ENCODE measurements at regions not wholly inside any gene's neighbourhood (a gene's known extent, or its start where the extent isn't known, plus 50 kb on each side); places are given as distances from the start of the nearest gene placed in this dataset.
A peak's percentile ranks its signal among the peaks of the same experiment; 100 is the strongest.

- H3K4me3 ChIP-seq (ENCODE audit: low read depth, low read length) = no peak overlapping the region
- DNase-seq (ENCODE audit: low read depth) = no peak
- TF ChIP-seq, protein P1, sequence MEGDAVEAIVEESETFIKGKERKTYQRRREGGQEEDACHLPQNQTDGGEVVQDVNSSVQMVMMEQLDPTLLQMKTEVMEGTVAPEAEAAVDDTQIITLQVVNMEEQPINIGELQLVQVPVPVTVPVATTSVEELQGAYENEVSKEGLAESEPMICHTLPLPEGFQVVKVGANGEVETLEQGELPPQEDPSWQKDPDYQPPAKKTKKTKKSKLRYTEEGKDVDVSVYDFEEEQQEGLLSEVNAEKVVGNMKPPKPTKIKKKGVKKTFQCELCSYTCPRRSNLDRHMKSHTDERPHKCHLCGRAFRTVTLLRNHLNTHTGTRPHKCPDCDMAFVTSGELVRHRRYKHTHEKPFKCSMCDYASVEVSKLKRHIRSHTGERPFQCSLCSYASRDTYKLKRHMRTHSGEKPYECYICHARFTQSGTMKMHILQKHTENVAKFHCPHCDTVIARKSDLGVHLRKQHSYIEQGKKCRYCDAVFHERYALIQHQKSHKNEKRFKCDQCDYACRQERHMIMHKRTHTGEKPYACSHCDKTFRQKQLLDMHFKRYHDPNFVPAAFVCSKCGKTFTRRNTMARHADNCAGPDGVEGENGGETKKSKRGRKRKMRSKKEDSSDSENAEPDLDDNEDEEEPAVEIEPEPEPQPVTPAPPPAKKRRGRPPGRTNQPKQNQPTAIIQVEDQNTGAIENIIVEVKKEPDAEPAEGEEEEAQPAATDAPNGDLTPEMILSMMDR (IDR thresholded peaks at IDR 0.05; ENCODE audit: insufficient read depth, low read depth, low read length, missing control alignments) = no peak
Measured at GRCh38 chr2:39487398-39488250, 50.5 kb upstream of the MAP4K3 start.

DNA sequence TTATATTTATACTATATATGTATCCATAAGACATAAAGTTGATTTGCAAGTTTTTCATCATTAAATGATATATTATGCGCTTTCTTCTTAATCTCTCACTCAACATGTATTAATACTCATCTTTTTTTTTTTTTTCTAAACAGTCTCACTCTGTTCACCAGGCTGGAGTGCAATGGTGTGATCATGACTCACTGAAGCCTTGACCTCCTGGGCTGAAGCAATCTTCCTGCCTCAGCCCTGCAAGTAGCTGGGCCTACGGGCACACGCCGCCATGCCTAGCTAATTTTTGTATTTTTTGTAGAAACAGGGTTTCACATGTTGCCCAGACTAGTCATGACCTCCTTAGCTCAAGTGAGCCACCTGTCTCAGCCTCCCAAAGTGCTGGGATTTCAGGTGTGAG is 51.4 kb upstream of the MAP4K3 start:
- DNase-seq (ENCODE audit: low read depth) = no peak
- no peak overlapping the region for H3K4me3 ChIP-seq (ENCODE audit: low read depth, low read length)
- TF ChIP-seq, protein P1 (IDR thresholded peaks at IDR 0.05; ENCODE audit: insufficient read depth, low read depth, low read length, missing control alignments) = no peak

DNA sequence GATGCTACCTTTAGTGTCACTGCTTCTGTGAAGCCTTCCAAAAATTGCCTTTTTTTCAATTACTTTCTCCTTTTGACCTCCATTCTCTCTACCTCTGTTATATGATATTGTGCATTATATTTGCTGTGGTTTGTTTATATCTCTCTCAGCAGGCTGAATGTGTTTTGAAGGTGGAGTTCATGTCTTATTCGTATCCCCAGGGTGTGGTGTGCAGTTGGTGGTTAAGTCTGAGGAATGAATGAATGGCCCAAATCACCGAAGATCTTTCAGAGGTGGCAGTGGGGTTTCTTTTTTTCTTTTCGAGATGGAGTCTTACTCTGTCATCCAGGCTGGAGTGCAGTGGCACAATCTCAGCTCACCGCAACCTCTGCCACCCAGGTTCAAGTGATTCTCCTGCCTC is 53.5 kb upstream of the MAP4K3 start:
- DNase-seq (ENCODE audit: low read depth) = no peak
- H3K4me3 ChIP-seq (ENCODE audit: low read depth, low read length) = no peak overlapping the region
- TF ChIP-seq, protein P1 (IDR thresholded peaks at IDR 0.05; ENCODE audit: insufficient read depth, low read depth, low read length, missing control alignments) = no peak

- H3K4me3 ChIP-seq (ENCODE audit: low read depth, low read length) = no peak overlapping the region
- TF ChIP-seq, protein P1 (IDR thresholded peaks at IDR 0.05; ENCODE audit: insufficient read depth, low read depth, low read length, missing control alignments) = no peak
- no peak for DNase-seq (ENCODE audit: low read depth)
Measured at GRCh38 chr2:39491653-39492052, 54.6 kb upstream of the MAP4K3 start.

DNA sequence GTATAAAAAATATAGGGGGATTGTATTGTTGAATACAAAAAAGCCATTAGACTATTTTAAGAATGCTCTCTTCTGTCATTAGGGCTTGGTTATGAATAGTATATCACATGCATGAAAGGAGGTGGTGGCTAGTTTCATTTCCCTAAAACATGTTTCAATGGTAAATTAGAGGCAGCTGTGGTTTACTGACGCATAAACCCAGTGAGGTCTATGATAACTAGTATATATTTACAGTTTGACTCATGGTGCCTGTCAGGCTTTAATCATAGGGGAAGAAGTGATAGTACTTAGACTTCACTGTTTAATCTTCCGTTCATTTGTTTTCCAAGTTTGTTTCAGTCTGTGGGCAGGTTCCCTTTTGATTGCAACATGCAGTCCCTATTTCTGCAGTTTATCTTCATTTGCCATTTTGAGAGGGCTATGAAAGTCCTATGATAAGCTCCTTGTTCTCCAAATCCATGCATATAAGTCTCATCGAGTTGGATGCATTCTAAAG is 55.1 kb upstream of the MAP4K3 start:
- peak overlapping the region; percentile 21; the same call in 1 of the 2 replicates for H3K4me3 ChIP-seq (ENCODE audit: low read depth, low read length)
- DNase-seq (ENCODE audit: low read depth) = peak; percentile 91
- TF ChIP-seq, protein P1 (IDR thresholded peaks at IDR 0.05; ENCODE audit: insufficient read depth, low read depth, low read length, missing control alignments) = no peak

DNA sequence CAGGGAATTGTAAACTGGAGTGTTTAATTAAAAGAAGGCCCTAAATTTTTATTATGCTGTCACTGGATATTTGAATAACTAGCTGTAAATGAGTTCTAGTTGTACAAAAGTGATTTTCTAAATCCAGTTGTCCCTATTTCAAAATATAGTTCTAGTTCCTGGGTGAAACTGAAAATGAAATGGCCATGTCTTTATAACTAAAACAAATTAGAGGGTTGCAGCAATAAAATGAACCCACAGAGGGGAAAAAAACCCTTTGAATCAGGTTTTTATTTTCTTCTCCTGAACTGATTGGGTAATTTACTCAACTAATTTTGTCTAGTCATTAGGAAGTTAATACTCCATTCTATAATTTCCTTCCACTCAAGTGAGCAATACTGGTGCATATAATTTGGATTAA is 55.6 kb upstream of the MAP4K3 start:
- DNase-seq (ENCODE audit: low read depth) = no peak
- TF ChIP-seq, protein P1 (IDR thresholded peaks at IDR 0.05; ENCODE audit: insufficient read depth, low read depth, low read length, missing control alignments) = no peak
- peak overlapping the region; percentile 21; the same call in 1 of the 2 replicates for H3K4me3 ChIP-seq (ENCODE audit: low read depth, low read length)

Measured in GM12865 (cell line).